Uterus (tissue), 2 donors: ENCODE measurements at regions not wholly inside any gene's neighbourhood (a gene's known extent, or its start where the extent isn't known, plus 50 kb on each side); places are given as distances from the start of the nearest gene placed in this dataset.

Experiments
- CTCF ChIP-seq, 4 experiments: fragments of 200-600 bp in 2 of 4; fragments of 450-650 bp in 2 of 4; sonication (generic) in 2 of 4; IDR thresholded peaks; one replicate each; pipeline ENCODE4 v1.5.1; 2016 to 2019; ENCODE audit warnings: antibody characterized with exemption in 4 of 4, mild to moderate bottlenecking in 2 of 4, moderate library complexity in 1 of 4
- POLR2A ChIP-seq, 2 donors: fragments of 450-650 bp; IDR thresholded peaks; one replicate each; pipeline ENCODE4 v1.6.1; 2016; ENCODE audit warnings: antibody characterized with exemption in 2 of 2, mild to moderate bottlenecking in 1 of 2, moderate library complexity in 1 of 2

GRCh38 chr6:44642870-44643522 lies 255.5 kb downstream of the CDC5L start:
- TF ChIP-seq CTCF (IDR thresholded peaks at IDR 0.05) (no peak), POLR2A (IDR thresholded peaks at IDR 0.05) (no peak)
